ENCODE measurements at regions not wholly inside any gene's neighbourhood (a gene's known extent, or its start where the extent isn't known, plus 50 kb on each side); places are given as distances from the start of the nearest gene placed in this dataset.
A peak's percentile ranks its signal among the peaks of the same experiment; 100 is the strongest.
"Not testable (repeated sequence)": the region's sequence is repeated elsewhere in the genome, so short reads cannot be mapped to it uniquely, and the experiment has no call there.

DNA sequence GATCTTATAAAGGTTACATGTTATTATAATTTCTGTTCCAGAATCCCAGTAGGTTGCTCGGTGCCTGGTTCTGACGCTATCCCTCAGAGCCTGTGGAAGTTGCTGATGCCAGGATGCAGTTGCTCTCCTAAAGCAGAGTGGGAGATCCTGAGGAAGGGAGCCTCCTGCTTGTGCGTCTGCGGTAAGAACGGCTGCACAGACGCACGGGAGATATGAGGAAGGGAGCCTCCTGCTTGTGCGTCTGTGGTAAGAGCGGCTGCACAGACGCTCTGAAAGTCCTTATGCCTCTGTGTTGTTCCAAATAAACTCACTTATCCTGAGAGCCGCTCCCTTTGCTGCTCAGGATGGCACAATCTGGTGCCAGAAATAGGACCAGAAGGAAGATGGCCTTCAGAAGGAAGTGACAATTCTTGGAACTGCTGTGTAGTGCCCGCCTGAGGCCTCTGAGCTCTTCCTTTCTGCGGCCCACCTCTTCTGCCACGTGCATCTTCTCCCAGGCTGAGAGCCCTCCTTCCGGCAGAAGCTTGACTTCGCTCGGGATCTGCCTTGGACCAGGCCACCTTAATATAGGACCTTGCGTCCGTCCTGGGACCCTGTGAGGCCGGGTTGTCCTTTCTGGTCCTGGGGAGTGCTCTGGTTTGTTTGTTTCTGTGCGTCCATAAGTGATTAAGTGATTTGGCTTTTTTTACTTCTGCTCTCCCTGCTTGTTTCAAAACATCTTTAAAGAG lies 89.5 kb downstream of the RTP5 start:
- no peak for DNase-seq (ENCODE audit: low spot score)

DNA sequence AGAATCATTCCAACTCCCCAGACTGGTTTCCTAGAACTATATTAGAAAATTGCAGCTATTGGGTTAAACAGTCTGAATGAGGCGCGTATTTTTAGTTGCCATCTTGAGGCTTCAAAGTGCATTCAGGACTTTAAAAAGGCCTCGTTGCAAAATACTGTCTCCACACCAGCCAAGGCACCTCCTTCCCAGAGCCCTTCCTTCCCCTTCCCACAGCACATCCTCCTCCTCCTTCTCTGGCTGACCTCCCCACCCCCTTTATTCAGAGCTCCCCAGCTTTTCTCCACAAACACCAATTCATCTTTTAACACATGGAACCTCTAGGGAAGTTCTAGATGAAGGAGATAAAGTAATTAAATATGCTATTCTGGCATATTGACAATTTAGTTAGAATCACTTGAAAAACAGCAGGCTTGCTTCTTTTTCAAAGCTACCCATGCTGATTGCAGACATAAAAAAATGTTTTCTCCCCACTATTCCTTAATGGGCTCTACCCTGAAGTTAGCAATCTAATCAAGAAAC lies 90.3 kb downstream of the RTP5 start:
- DNase-seq (ENCODE audit: low spot score), result no peak

DNA sequence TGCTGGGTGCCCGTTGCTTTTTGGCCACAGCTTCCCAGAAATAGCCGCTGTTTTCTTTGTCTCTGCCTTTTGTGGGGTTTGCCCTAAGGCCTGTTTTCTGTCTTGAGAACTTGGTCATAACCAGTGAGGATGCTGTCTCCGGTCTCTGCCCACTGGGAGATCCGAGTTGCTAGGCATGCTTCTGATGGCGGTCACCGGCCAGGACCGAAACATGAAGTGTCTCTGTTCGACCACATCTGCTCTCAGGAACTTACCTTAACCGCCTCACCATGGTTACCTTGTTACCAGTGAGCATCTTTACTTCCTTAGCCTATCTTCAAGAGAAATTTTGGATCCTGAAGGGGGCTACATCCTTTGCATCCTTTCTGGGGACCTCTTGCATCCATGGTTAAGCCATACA lies 91.9 kb downstream of the RTP5 start:
- DNase-seq (ENCODE audit: low spot score), result no peak

DNA sequence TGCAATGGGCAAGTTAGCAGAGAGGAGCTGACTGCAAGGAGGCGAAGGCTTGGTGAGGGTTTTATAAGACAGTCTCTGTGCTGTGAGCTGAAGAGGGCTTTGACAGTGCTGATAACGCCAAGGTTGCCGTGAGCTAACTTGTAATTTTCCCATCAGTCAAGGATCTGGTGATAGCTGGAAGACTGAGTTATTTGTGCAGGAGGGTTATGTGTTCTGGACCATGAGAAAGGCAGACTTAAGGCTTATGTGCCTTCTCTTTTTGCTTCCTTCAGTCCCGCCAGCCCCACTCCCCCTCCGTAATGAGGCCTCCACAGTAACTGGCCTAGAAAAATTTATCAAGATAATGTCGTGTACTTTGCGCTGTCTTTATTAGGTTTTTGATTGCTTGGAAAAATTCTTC lies 94.6 kb downstream of the RTP5 start:
- no peak for DNase-seq (ENCODE audit: low spot score)

DNA sequence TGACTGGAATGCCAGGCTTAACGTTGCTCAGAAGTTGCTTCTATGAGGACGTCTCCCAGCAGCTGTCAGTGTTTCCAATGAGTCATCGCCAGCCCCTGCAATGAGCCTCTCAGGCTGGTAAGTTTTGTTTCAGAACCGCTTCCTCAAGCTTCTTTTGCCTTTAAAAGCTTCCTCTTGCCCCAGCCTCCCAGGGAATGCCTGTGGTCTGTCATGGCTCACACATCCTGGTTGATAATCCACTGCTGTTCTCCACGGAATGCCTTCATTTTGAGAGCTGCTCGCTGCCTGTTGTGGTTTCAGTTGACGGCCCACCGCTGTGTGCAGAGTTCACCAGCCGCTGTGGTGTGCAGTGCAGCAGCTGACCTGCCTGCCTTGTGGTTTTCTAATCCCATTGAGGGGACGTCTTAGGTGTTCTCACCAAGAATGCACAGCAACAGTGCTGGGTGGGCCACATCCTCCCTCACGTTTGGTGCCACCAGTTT lies 96.4 kb downstream of the RTP5 start:
- DNase-seq (ENCODE audit: low spot score), result peak; percentile 21

DNA sequence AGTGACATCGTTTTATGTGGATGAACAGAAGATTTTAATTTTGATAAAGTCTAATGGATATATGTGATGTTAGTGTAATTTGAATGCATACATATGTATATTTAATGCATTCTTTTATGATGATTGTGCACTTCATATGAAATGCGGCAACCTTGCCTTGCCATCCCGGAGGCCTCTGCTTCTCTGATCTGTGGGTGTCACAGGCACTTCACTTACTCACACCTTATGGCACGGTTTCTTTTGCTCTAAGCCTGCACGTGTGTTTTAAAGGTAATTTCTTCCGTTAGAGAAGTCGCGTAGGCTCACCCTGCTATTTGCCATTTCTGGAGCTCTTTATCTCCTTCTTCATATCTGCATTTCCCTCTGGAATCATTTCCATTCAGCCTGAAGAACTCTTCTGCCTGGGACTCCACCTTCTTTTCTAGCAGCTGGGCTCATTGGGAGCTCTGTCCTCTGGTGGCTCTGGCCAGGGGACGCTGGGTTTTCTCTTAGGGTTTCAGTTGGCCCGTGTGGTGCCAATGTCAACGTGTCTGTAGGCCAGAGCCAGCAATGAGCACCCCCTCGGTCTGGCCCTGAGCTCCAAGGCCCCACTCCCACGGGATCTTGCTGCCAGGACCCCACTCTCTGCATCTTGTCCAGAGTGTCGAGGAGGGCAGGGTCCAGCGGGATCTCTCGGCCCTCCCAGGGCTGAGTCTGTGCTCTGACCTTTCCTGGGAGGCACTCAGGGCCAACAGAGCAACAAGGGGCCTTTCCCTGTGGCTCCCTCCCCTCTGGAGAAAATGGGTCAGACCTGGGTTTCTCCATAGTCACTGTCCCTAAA lies 97.3 kb downstream of the RTP5 start:
- no peak for DNase-seq (ENCODE audit: low spot score)

DNA sequence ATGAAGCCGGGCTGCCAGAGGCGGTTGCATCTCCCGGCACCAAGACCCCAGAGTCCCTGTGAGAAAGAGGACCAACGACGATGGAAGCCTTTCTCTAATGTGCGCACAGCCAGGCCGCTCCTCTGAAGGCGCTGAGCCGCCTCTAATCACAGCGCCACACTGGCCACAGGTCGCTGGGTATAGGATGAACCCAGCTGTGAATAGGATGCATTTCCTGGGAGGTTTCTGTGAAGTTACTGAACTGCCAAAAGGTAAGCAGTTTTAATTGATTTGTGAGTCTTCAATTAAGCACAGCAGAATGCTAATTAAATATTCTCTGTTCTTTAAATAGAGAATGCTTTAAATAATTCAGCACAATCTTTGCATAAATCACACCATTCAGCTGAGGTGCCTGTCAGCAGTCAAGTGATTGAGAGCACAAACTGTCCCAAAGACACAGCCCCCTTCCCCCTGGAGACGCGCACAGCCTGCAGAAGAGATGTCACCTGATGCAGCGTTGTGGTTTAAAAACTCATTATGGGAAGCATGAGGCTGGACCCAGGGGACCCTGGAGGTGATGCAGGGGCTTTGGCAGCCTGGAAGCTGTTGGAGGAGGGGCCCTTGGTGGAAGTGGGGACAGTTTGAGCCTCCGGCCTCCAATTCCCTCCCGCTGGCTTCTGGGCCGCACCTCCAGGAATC lies 98.1 kb downstream of the RTP5 start:
- no peak for DNase-seq (ENCODE audit: low spot score)

DNA sequence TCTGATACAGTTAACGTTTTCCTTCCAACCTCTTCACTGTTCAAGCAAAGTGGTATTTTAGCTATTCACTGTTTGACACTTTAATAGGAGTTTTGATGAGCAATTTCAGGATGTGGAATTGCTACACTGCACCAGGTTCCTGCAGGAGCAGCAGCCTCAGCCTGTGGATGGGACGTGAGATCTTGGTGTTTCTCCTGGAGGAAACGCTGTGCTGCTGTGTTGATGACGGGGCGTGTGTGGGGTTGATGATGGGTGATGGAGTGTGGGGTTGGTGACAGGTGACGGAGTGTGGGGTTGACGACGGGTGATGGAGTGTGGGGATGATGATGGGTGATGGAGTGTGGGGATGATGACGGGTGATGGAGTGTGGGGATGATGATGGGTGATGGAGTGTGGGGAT lies 98.9 kb downstream of the RTP5 start:
- DNase-seq (ENCODE audit: low spot score), result no peak

DNA sequence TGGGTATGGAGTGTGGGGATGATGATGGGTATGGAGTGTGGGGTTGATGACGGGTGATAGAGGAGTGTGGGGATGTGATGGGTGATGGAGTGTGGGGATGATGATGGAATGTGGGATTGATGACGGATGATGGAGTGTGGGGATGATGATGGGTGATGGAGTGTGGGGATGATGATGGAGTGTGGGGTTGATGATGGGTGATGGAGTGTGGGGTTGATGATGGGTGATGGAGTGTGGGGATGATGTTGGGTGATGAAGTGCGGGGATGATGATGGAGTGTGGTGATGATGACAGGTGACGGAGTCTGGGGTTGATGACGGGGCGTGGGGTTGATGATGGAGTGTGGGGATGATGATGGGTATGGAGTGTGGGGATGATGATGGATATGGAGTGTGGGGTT lies 99.7 kb downstream of the RTP5 start:
- DNase-seq (ENCODE audit: low spot score), result not testable (repeated sequence)

DNA sequence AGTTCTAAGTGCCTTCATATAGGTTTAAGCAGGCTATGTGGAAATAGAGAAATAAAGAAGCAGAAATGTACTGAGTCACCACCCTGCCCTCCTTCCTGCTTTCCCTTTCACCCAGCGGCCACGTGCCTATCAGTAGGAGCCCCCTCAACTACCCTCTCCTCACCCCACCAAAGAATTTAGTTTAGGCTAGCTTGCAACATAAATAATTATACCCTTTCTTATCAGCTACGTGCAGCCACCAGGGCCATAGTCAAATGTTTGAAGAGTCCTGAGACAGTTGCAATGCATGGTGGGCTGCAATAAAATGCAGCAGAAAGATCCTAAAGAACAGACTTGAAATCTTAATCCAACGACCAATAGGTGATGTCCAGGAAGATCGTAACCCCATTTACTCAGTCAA lies 101.2 kb downstream of the RTP5 start:
- DNase-seq (ENCODE audit: low spot score), result no peak

DNA sequence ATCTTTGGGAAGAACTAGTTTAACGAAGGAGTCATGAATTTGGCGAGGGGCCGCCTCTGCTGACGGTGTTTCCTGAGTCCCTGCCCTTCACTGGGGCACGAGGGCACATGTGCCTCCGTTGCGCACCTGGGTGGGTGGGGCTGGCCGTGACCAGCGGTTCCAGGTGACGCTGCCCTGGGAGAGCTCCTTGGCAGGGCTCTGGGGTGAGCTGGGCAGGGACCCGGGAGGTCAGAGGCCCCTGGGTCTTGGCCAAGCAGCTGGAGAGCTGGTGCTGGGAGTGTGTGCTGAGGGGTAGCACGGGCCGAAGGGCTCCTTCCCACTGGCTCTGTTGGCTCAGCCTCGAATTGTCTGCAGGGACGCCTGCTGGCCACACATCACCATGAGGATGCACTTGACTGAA lies 104.6 kb downstream of the RTP5 start:
- no peak for DNase-seq (ENCODE audit: low spot score)

DNA sequence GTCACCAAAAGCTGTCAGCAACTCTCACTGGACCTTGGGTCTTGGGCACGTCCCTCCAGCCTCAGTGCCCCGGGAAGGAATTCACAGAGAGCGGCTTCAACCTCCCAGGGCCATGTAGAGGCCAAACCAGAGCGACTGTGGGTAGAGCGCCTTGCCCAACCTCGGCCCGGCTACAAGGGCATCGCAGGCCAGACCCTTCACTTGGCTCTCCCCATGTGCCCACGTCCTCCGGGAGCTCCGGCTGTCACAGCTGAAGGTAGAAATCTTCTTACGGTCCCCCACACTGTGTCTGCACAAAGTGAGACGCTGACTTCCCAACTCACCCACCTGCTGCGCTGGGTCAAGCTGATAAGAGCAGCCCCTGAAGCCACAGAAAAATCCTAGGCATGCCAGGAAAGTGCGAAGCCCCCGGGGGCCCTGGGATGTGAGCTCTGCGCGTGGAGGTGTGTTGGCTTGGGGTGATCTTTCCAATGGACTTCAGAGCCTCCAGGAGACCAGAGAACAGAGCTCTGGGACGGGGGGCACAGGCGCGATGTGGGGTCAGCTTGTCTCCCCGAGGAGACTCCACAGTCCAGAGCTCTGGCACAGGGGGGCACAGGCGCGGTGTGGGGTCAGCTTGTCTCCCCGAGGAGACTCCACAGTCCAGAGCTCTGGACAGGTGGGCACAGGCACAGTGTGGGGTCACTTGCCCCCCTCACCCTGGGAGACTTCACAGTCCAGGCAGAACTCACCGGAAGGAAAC lies 105.5 kb downstream of the RTP5 start:
- DNase-seq (ENCODE audit: low spot score), result no peak

DNA sequence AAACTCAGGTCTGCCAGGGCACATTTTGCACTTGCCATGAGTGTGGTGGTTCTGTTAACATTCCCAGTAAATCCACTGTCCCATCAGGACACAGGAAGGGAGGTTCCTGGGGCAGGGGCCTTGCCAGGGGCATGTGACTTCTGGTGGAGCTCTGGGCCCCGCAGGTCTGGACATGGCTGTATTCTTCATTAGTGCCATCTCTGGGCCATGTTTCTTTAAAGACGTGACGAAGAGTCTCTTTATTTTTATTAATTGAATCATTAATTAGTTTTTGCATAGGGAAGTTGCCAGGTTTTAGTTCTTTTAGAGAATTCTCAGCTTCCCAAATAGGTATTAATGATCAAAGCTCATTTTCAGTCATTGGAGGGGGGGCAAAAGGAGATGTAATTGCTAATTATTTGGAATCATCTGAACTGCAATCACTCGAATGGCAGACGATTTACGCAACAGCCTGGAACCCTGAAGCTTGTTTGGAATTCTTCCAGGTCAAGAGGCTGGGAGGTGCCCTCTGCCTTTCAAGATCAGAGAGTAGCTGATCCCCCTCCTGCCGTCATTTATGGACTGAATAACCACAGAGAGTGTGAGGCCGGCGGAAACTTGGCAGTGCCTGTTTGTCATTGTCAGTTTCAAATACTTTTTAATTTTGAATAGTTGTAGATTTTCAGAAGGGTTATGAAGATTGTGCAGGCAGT lies 106.2 kb downstream of the RTP5 start:
- no peak for DNase-seq (ENCODE audit: low spot score)

DNA sequence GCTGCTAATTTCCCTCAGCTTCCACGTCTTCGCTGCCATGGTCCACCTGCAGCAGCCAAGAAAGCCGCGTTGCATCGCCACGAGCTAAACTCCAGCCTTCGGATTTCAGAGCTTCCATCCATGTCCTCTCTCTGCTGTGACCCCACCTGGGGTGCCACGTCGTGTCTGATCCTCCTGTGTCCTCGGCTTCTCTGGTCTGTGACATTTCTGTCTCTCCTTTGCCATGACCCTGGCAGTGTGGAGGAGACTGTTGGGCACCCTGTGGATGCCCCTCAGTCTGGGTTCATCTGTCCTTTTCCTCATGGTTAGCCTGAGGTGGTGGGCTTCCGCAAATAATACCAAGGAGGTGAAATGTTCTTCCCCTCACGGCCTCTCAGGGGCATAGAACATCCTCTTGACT lies 106.8 kb downstream of the RTP5 start:
- DNase-seq (ENCODE audit: low spot score), result no peak

DNA sequence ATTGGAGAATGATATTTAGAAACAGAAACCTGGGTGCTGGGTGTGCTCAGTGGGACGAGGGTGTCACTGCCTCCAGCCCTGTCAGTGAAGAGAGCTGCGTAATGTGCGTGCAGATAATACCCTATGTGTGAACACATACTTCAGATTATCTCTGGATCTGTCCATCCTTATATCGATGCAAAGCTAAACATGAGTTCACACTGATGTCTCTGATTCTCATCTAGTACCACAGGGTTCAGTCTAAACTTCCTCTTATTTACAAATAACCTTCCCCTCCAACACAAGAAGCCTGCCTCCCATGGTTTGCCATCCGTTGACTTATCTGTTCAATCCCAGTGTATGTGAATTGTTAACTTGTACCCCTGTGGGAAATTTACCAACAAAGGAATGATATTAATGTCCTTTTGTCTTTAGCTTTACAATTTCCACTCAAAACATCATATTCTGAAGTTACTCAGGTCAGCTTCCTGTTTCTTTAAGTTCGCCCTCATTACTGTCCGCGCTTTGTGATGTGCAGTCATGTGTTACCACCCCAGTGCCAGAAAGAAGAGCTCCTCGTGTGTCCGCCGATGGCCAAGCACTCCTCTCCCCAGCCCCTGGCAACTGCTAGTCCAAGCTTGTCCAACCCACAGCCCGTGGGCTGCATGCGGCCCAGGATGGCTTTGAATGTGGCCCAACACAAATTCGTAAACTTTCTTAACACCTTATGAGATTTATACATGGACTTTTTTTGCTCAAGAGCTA lies 108.2 kb downstream of the RTP5 start:
- no peak for DNase-seq (ENCODE audit: low spot score)

DNA sequence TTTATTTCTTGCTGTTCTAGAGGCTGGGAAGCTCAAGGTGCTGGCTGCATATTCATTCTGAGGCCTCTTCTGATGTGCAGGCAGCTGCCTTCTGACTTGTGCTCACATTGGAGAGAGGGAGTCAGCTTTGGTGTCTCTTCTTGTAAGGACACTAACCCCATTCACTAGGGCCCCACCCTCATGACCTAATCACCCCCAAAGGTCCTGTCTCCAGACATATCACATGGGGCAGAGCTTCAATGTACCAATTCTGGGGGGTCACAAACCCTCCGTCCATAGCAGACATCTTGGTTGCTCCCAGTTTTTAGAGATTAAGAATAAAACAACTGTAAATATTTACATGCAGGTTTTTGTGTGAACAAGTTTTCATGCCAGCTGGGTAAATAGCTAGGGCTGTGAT lies 109.1 kb downstream of the RTP5 start:
- no peak for DNase-seq (ENCODE audit: low spot score)

DNA sequence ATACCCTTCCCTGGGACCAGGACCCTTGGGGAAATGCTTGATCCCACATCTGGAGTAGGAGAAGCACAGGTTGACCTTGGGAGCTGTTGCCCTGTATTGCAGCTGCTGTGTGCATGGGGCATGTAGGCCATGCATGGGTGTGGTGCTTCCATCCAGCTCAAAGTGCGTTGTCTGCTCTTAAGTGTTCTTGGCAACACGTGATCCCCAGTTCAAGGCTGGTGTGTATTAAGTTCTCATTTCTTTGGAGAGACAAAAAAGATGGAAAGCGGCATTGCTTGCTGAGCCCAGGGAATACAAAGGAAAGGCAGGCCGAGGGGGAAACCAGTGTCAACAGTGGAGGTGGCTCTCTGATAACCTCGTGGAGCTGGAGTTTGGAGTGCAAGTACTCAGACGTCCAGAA lies 110.7 kb downstream of the RTP5 start:
- DNase-seq (ENCODE audit: low spot score), result no peak

DNA sequence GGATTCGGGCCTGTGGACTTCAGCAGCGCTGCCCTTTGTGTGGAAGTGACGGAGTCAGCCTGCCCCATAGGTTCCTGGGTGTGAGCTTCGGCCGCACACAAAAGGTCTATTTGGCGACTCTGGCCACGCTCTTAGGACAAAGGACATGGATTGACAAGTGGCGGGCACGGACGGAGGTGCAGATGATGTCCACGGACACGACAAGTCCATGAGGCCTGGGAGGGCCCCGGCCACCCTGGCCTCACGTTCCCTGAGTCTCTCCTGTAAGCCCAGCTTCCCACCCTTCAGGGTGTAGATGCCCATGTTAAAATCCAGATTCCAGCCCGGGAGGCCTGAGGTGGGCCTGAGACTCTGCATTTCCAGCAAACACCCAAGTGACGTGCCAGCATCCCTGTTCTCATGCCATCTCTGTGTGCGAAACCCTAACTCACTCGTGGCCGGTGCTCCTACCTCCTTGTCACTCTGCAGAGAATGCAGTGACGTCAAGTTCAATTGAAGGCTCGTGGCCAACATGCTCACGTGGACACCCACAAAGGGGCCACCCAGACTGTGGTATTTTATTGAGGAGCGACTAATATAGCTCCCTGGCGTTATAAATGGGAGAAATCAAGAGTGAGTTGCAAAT lies 111.7 kb downstream of the RTP5 start:
- DNase-seq (ENCODE audit: low spot score), result no peak

DNA sequence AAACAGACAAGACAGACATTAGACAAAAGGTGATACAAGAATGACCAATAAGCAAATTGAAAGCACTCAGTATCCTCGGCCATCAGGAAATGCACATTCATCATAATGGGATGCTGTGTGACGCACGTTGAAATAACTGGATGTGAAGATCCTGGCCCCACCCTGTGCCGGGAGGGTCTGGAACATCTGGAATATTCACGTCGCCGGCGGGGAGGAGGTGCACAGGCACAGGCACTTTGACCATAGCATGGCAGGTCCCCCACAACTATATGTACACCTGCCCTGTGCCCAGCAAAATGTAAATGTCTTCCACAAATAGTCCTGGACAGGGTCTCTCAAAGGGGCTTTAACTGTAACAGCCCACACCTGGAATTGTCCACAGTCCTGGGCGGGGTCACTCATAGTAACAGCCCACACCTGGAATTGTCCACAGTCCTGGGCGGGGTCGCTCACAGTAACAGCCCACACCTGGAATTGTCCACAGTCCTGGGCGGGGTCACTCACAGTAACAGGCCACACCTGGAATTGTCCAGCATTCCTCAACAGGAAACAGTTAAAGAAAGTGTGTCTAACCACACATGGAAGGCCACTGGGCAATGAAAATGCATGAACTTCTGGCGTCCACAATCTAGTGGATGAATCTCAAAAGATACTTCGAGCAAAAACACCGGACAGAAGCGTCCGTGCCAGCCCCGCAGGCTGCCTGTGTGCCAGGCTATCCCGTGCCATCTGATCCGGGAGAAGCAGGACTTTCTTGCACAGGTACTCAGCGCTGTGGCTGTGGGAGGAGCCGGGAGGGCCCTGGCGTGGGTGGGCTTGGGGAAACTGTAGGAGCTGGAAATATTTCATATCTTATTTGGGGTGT lies 113.4 kb downstream of the RTP5 start:
- DNase-seq (ENCODE audit: low spot score), result no peak

Measured in kidney capillary endothelial cell (primary cell).